Loucy (cell line): ENCODE measurements at regions not wholly inside any gene's neighbourhood (a gene's known extent, or its start where the extent isn't known, plus 50 kb on each side); places are given as distances from the start of the nearest gene placed in this dataset.

Source experiments
- CTCF ChIP-seq: fragments of 200-600 bp; sonication (generic); conservative IDR thresholded peaks from 2 replicates; pipeline ENCODE4 v1.5.1; 2014; ENCODE audit warnings: mild to moderate bottlenecking, antibody characterized with exemption, low read length
- EZH2phosphoT487 ChIP-seq: fragments of 200-600 bp; IDR thresholded peaks from 2 replicates; pipeline ENCODE4 v1.6.1; 2018; ENCODE audit warnings: antibody characterized with exemption, mild to moderate bottlenecking, moderate library complexity, borderline replicate concordance

GRCh38 chr6:110033101-110033500, 55.0 kb downstream of the GPR6 start:
- no peak for TF ChIP-seq EZH2phosphoT487
- TF ChIP-seq CTCF = no peak
